AG04450 (cell line): ENCODE measurements at regions not wholly inside any gene's neighbourhood (a gene's known extent, or its start where the extent isn't known, plus 50 kb on each side); places are given as distances from the start of the nearest gene placed in this dataset.

Experiments
- CTCF ChIA-PET: fragments of 300-600, 350-600 bp; formaldehyde crosslinking; extraction: SDS; loops from one replicate; lab custom pipeline; 2022; ENCODE audit warnings: antibody characterized with exemption, inconsistent platforms; lab: Charles Lee
- POLR2A ChIA-PET: fragments of 350-600 bp; formaldehyde crosslinking; extraction: SDS; loops from one replicate; lab custom pipeline; 2021; ENCODE audit warnings: antibody characterized with exemption, inconsistent platforms; lab: Yijun Ruan, JAX
- DNase-seq: peaks from one replicate; pipeline ENCODE4 v3.0.0-alpha.2; 2011; ENCODE audit warnings: low read depth, low spot score
- H3K27ac ChIP-seq: one replicate; pipeline ENCODE4 v1.5.1; 2012; ENCODE audit warnings: low read depth, low read length, control low read depth
- H3K27me3 ChIP-seq: one replicate; pipeline ENCODE4 v1.6.0; 2012; ENCODE audit warnings: low read length; ENCODE audit not compliant: control insufficient read depth, insufficient read depth
- H3K4me3 ChIP-seq: 2 replicates; pipeline ENCODE4 v1.5.1; 2011; ENCODE audit warnings: mild to moderate bottlenecking, low read depth, low read length, control low read depth
- H3K9me3 ChIP-seq: 2 replicates; pipeline ENCODE4 v1.5.1; 2012; ENCODE audit warnings: low read length; ENCODE audit not compliant: control insufficient read depth, insufficient read depth
- TF ChIP-seq, protein P1 (sequence below): IDR thresholded peaks from 2 replicates; pipeline ENCODE4 v1.5.1; 2011; ENCODE audit warnings: low read depth, low read length, control low read depth, inconsistent platforms

- DNase-seq, result no peak
- Histone ChIP-seq H3K4me3 (no peak overlapping the region), H3K27me3 (no peaks in the 10 kb centered on the region), H3K27ac (no peak overlapping the region), H3K9me3 (no peaks in the 10 kb centered on the region)
- CTCF ChIA-PET, result no interaction called here
- TF ChIP-seq, protein P1, sequence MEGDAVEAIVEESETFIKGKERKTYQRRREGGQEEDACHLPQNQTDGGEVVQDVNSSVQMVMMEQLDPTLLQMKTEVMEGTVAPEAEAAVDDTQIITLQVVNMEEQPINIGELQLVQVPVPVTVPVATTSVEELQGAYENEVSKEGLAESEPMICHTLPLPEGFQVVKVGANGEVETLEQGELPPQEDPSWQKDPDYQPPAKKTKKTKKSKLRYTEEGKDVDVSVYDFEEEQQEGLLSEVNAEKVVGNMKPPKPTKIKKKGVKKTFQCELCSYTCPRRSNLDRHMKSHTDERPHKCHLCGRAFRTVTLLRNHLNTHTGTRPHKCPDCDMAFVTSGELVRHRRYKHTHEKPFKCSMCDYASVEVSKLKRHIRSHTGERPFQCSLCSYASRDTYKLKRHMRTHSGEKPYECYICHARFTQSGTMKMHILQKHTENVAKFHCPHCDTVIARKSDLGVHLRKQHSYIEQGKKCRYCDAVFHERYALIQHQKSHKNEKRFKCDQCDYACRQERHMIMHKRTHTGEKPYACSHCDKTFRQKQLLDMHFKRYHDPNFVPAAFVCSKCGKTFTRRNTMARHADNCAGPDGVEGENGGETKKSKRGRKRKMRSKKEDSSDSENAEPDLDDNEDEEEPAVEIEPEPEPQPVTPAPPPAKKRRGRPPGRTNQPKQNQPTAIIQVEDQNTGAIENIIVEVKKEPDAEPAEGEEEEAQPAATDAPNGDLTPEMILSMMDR, result no peak
- POLR2A ChIA-PET, result no interaction called here
These were observed 77.3 kb downstream of the MZT1 start for GRCh38 chr13:72650051-72650700.

- ChIA-PET CTCF (interaction anchor here (0.9 kb wide), 1 partner anchor 61 kb away, joined by 4 read pairs; no protein-coding TSS in a partner anchor), POLR2A (no interaction called here)
- Histone ChIP-seq H3K27ac (no peak overlapping the region), H3K4me3 (no peak overlapping the region), H3K27me3 (no peaks in the 10 kb centered on the region), H3K9me3 (no peaks in the 10 kb centered on the region)
- no peak for DNase-seq
- TF ChIP-seq, protein P1, result 0 out of 2 replicates have a peak, but pooled peaks have one; percentile 5
These were observed 78.8 kb downstream of the MZT1 start for GRCh38 chr13:72648513-72649065.

- Histone ChIP-seq H3K4me3 (no peak overlapping the region), H3K9me3 (no peaks in the 10 kb centered on the region), H3K27ac (no peak overlapping the region), H3K27me3 (no peaks in the 10 kb centered on the region)
- ChIA-PET POLR2A (no interaction called here), CTCF (no interaction called here)
- TF ChIP-seq, protein P1, result no peak
- no peak for DNase-seq
These were observed 80.0 kb downstream of the MZT1 start for GRCh38 chr13:72647422-72647821.

DNA sequence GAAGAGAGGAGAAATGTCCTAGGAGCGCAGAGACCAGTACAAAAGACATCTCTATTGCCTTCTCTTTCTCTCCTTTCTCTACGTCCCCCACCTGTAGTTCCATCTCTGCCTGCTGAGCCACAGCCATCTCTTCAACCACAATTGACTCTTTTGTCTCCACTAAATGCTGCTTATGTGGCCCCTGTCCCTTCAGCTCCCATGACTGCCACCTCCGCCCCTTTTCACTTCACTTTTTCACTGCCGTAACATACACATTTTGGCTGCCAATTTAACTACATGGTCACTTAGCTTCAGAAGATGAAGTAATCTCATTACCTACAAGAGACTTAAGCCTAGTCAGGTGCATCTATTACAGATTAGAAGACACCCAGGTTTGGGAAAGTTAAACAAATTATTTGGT lies 81.9 kb downstream of the MZT1 start:
- no peaks in the 10 kb centered on the region for H3K9me3 ChIP-seq
- no peak overlapping the region for H3K4me3 ChIP-seq
- TF ChIP-seq, protein P1, result no peak
- H3K27ac ChIP-seq, result no peak overlapping the region
- no peaks in the 10 kb centered on the region for H3K27me3 ChIP-seq
- POLR2A ChIA-PET, result no interaction called here
- CTCF ChIA-PET, result interaction anchor here (6.2 kb wide), 1 partner anchor 52 kb away, joined by 69 read pairs; no protein-coding TSS in a partner anchor
- no peak for DNase-seq

DNA sequence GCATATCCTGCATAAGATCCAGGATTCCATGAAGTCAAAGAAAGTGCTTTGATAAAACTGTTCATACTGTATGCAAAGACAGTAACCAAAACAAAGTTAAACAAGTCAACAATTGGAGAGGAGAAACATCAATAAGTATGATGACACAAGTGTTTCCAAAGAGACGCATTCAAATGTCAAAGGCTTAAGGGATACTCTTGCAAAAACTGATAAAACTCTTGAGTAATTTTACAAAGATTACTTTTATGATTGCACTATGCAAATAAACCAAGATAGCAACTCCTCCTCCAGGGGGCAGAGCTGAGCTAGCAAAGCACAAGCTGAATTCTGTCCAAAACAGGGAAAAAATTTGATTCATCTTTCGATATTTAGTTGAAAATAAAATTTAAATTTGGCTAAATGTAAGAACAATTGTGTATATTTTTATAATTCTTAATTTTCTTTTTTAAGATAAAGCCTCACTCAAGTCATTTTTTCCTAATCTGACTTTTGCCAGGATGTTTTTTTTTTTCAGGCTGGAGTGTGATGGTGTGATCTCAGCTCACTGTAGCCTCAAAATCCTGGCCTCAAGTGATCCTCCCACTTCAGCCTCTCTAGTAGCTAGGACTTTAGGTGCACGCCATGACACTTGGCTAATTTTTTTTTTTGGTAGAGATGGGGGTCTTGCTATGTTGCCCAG lies 84.0 kb downstream of the MZT1 start:
- POLR2A ChIA-PET, result no interaction called here

More for the DNA sequence above, 84.0 kb downstream of the MZT1 start:
- no peaks in the 10 kb centered on the region for H3K27me3 ChIP-seq
- CTCF ChIA-PET, result interaction anchor here (0.7 to 6.2 kb wide), 11 partner anchors 9 to 1103 kb away, joined by 3 to 69 read pairs (median 6); no protein-coding TSS in a partner anchor
- no peak overlapping the region for H3K4me3 ChIP-seq
- H3K9me3 ChIP-seq, result no peaks in the 10 kb centered on the region
- no peak overlapping the region for H3K27ac ChIP-seq
- TF ChIP-seq, protein P1, result peak; percentile 83
- peak; percentile 2 for DNase-seq
